CD8-positive, alpha-beta memory T cell (primary cell): ENCODE measurements at regions not wholly inside any gene's neighbourhood (a gene's known extent, or its start where the extent isn't known, plus 50 kb on each side); places are given as distances from the start of the nearest gene placed in this dataset.

ENCODE experiments used
- CTCF ChIA-PET: fragments of 350-600 bp; sonication (Branson Sonifier 250); formaldehyde crosslinking; loops from one replicate; lab custom pipeline; 2021; ENCODE audit warnings: antibody characterized with exemption; lab: Charles Lee
- POLR2A ChIA-PET: fragments of 350-600 bp; sonication (Branson Sonifier 250); formaldehyde crosslinking; loops from one replicate; lab custom pipeline; 2021; ENCODE audit warnings: antibody characterized with exemption; lab: Charles Lee
- DNase-seq, 5 donors: peaks; one replicate each; pipeline versions ENCODE4 v3.0.0 to v3.0.0-alpha.2; 2020 to 2022; ENCODE audit warnings: mixed read lengths in 1 of 5
- H3K27ac ChIP-seq: one replicate; pipeline ENCODE4 v1.7.0; 2013; ENCODE audit warnings: low read depth, mild to moderate bottlenecking, low read length, moderate library complexity
- H3K27me3 ChIP-seq: 2 replicates; pipeline ENCODE4 v1.7.0; 2013; ENCODE audit warnings: low read length, mild to moderate bottlenecking; ENCODE audit not compliant: insufficient read depth, poor library complexity, severe bottlenecking
- H3K36me3 ChIP-seq: 2 replicates; pipeline ENCODE4 v1.7.0; 2013; ENCODE audit warnings: mild to moderate bottlenecking, low read length, moderate library complexity; ENCODE audit not compliant: insufficient read depth
- H3K4me1 ChIP-seq: 2 replicates; pipeline ENCODE4 v1.7.0; 2013; ENCODE audit warnings: mild to moderate bottlenecking, low read length, moderate library complexity; ENCODE audit not compliant: insufficient read depth
- H3K4me3 ChIP-seq: 2 replicates; pipeline ENCODE4 v1.7.0; 2013; ENCODE audit warnings: mild to moderate bottlenecking, low read length
- H3K9me3 ChIP-seq: 2 replicates; pipeline ENCODE4 v1.7.0; 2013; ENCODE audit warnings: mild to moderate bottlenecking, low read length
- H3K27ac Mint-ChIP-seq, 8 donors: one replicate each; pipeline ENCODE4 v1.8.0; 2020 to 2021; ENCODE audit warnings: mixed read lengths in 8 of 8, mild to moderate bottlenecking in 6 of 8, inconsistent platforms in 3 of 8, moderate library complexity in 3 of 8
- H3K27me3 Mint-ChIP-seq, 2 donors: one replicate each; pipeline ENCODE4 v1.8.0; 2020 to 2021; ENCODE audit warnings: mixed read lengths in 2 of 2, mild to moderate bottlenecking in 1 of 2, moderate library complexity in 1 of 2
- H3K36me3 Mint-ChIP-seq, 3 donors: one replicate each; pipeline ENCODE4 v1.8.0; 2020 to 2021; ENCODE audit warnings: mixed read lengths in 3 of 3, inconsistent platforms in 1 of 3, mild to moderate bottlenecking in 1 of 3
- H3K4me1 Mint-ChIP-seq, 3 donors: one replicate each; pipeline ENCODE4 v1.8.0; 2020 to 2021; ENCODE audit warnings: mixed read lengths in 3 of 3, inconsistent platforms in 1 of 3, mild to moderate bottlenecking in 1 of 3
- H3K4me3 Mint-ChIP-seq, 7 donors: one replicate each; pipeline ENCODE4 v1.8.0; 2020 to 2021; ENCODE audit warnings: mixed read lengths in 7 of 7, mild to moderate bottlenecking in 6 of 7, moderate library complexity in 4 of 7, inconsistent platforms in 2 of 7
- H3K9me3 Mint-ChIP-seq, 5 donors: one replicate each; pipeline ENCODE4 v1.8.0; 2020 to 2022; ENCODE audit warnings: mixed read lengths in 5 of 5, mild to moderate bottlenecking in 3 of 5, moderate library complexity in 2 of 5, inconsistent platforms in 1 of 5

DNA sequence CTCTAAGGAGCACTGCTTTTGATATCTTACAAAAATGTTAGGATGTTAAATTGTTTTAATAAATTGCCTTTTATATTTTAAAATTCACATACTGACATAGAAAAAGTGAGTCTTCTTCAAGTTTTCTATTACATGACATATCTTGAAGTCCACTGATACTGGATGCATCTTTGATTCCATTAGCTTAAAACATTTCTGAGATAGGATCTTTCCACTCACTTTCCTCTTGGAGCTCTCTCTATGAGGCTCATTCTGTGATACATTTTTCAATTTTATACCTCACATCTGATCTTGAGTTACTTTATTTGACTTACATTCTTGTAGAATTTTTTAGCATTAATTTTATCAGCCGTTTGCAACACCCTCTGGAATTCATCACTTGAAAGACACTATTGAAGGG lies 86.8 kb upstream of the NOL4 start:
- Histone ChIP-seq H3K4me3 (no peak overlapping the region), H3K4me1 (no peaks in the 10 kb centered on the region), H3K27ac (no peak overlapping the region), H3K36me3 (no peaks in the 10 kb centered on the region), H3K27me3 (no peaks in the 10 kb centered on the region), H3K9me3 (no peaks in the 10 kb centered on the region)
- POLR2A ChIA-PET, result no interaction called here
- DNase-seq, result no peak
- no peak overlapping the region for H3K4me3 Mint-ChIP-seq
- H3K27ac Mint-ChIP-seq, result no peak overlapping the region
- CTCF ChIA-PET, result no interaction called here
- no peaks in the 10 kb centered on the region for H3K36me3 Mint-ChIP-seq
- no peaks in the 10 kb centered on the region for H3K4me1 Mint-ChIP-seq
- H3K9me3 Mint-ChIP-seq, result peaks cover 8 to 23% (median 12%) of the 10 kb centered on the region in 5 donors
- H3K27me3 Mint-ChIP-seq, result peaks cover 0 to 2% of the 10 kb centered on the region in 2 donors

GRCh38 chr18:34314847-34315246 lies 90.1 kb upstream of the NOL4 start:
- H3K36me3 ChIP-seq, result no peaks in the 10 kb centered on the region
- CTCF ChIA-PET, result no interaction called here
- no peak overlapping the region for H3K27ac ChIP-seq
- Mint-ChIP-seq H3K4me3 (no peak overlapping the region), H3K27ac (no peak overlapping the region), H3K9me3 (peaks cover 4 to 21% (median 9%) of the 10 kb centered on the region in 5 donors), H3K36me3 (no peaks in the 10 kb centered on the region), H3K4me1 (no peaks in the 10 kb centered on the region), H3K27me3 (peaks cover 0 to 3% of the 10 kb centered on the region in 2 donors)
- no peak for DNase-seq
- no peak overlapping the region for H3K4me3 ChIP-seq
- H3K9me3 ChIP-seq, result no peaks in the 10 kb centered on the region
- no peaks in the 10 kb centered on the region for H3K27me3 ChIP-seq
- H3K4me1 ChIP-seq, result no peaks in the 10 kb centered on the region
- POLR2A ChIA-PET, result no interaction called here

GRCh38 chr18:34315591-34316352 lies 91.1 kb upstream of the NOL4 start:
- Histone ChIP-seq H3K4me1 (no peaks in the 10 kb centered on the region), H3K4me3 (no peak overlapping the region), H3K9me3 (no peaks in the 10 kb centered on the region), H3K36me3 (no peaks in the 10 kb centered on the region), H3K27me3 (no peaks in the 10 kb centered on the region), H3K27ac (no peak overlapping the region)
- Mint-ChIP-seq H3K27ac (no peak overlapping the region), H3K4me3 (no peak overlapping the region), H3K27me3 (peaks cover 0 to 3% of the 10 kb centered on the region in 2 donors), H3K36me3 (no peaks in the 10 kb centered on the region), H3K4me1 (no peaks in the 10 kb centered on the region), H3K9me3 (peaks cover 4 to 21% (median 9%) of the 10 kb centered on the region in 5 donors)
- ChIA-PET CTCF (no interaction called here), POLR2A (no interaction called here)
- DNase-seq, result no peak

- no peaks in the 10 kb centered on the region for H3K9me3 ChIP-seq
- Mint-ChIP-seq H3K9me3 (peaks cover 4 to 16% (median 9%) of the 10 kb centered on the region in 5 donors), H3K27ac (no peak overlapping the region), H3K27me3 (peaks cover 0 to 3% of the 10 kb centered on the region in 2 donors), H3K4me3 (no peak overlapping the region), H3K36me3 (no peaks in the 10 kb centered on the region), H3K4me1 (no peaks in the 10 kb centered on the region)
- ChIA-PET CTCF (no interaction called here), POLR2A (no interaction called here)
- H3K4me3 ChIP-seq, result no peak overlapping the region
- no peaks in the 10 kb centered on the region for H3K27me3 ChIP-seq
- DNase-seq, result no peak
- H3K4me1 ChIP-seq, result no peaks in the 10 kb centered on the region
- H3K36me3 ChIP-seq, result no peaks in the 10 kb centered on the region
- H3K27ac ChIP-seq, result no peak overlapping the region
These were observed 95.6 kb upstream of the NOL4 start for GRCh38 chr18:34320267-34320666.

- Histone ChIP-seq H3K27ac (no peak overlapping the region), H3K4me3 (no peak overlapping the region), H3K9me3 (no peaks in the 10 kb centered on the region), H3K36me3 (no peaks in the 10 kb centered on the region), H3K27me3 (no peaks in the 10 kb centered on the region), H3K4me1 (no peaks in the 10 kb centered on the region)
- peaks cover 0 to 2% of the 10 kb centered on the region in 2 donors for H3K27me3 Mint-ChIP-seq
- H3K4me3 Mint-ChIP-seq, result no peak overlapping the region
- H3K36me3 Mint-ChIP-seq, result no peaks in the 10 kb centered on the region
- peaks cover 4 to 21% (median 14%) of the 10 kb centered on the region in 5 donors for H3K9me3 Mint-ChIP-seq
- no peaks in the 10 kb centered on the region for H3K4me1 Mint-ChIP-seq
- CTCF ChIA-PET, result no interaction called here
- POLR2A ChIA-PET, result interaction anchor here (0.5 kb wide), 1 partner anchor 79 kb away, joined by 9 read pairs; no protein-coding TSS in a partner anchor
- H3K27ac Mint-ChIP-seq, result no peak overlapping the region
- no peak for DNase-seq
These were observed 96.4 kb upstream of the NOL4 start for GRCh38 chr18:34321066-34321465.

DNA sequence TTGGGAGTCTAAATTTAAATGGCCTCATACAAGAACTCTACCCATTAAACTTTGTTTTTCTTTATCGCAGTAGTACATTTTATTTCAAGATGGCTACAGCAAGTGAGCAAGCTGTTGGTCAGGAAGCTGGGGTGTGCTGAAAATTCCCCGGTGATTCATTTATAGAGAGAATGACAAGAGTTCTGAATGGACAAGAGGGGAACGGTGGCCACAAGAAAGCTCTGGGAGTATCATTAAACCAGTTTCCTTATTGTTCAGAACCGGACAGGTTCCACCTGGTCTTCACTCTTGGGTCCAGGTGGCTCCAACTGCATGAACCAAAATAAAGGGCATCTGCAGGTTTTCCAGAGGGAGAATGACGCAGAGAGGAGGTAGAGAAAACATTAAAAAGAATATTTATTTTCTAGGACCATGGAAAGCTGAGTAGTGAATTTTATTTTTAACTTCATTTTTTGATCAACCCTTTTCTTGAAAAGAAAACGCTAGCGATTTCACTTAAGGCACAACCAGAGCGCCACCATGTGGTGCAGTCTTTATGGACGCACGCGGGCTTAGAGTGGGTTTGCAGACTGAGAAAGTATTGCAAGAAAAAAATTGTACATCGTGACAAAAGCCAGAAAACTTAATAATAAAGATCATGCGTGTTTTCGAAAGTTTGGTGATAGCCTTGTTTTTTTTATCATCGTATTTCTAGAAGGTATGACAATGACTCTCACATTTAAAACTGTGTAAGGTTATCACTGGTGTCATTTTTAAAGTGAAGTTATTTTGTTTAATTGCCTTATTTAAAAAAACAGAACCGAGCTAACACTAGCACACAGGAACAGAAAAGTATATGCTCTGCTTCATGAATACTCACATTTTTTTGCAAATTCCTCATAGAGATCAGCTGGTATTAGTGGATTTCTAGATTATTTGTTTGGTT lies 97.9 kb upstream of the NOL4 start:
- CTCF ChIA-PET, result no interaction called here

DNA sequence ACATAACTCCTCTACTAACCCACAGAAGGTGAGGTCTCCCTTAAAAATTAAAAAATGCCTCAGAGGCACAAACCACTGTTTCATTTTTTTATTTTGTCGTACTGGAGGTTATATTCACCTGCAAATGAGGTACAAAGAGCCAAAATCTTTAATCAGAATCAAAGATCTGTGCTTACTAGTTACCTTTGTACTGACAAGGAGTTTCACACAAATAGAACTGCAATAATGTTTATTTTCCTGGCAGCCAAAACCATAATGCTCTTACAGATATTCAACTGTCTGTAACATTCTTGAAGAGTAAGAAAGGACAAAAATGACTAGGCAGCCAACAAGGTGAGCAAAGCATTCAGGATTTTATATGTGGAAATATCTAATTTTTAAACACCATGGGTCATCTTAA lies 105.1 kb upstream of the NOL4 start:
- H3K9me3 ChIP-seq, result no peaks in the 10 kb centered on the region
- H3K4me3 Mint-ChIP-seq, result no peak overlapping the region
- peaks cover 3 to 23% (median 18%) of the 10 kb centered on the region in 5 donors for H3K9me3 Mint-ChIP-seq
- H3K4me3 ChIP-seq, result no peak overlapping the region
- H3K4me1 ChIP-seq, result no peaks in the 10 kb centered on the region
- no peaks in the 10 kb centered on the region for H3K27me3 ChIP-seq
- H3K4me1 Mint-ChIP-seq, result no peaks in the 10 kb centered on the region
- H3K27me3 Mint-ChIP-seq, result no peaks in the 10 kb centered on the region
- no peak overlapping the region for H3K27ac ChIP-seq
- DNase-seq, result no peak
- H3K36me3 ChIP-seq, result no peaks in the 10 kb centered on the region
- POLR2A ChIA-PET, result no interaction called here
- no peaks in the 10 kb centered on the region for H3K36me3 Mint-ChIP-seq
- H3K27ac Mint-ChIP-seq, result no peak overlapping the region
- CTCF ChIA-PET, result no interaction called here

More for the DNA sequence above, 97.9 kb upstream of the NOL4 start:
- H3K9me3 Mint-ChIP-seq, result peaks cover 5 to 30% (median 16%) of the 10 kb centered on the region in 5 donors
- Histone ChIP-seq H3K27me3 (no peaks in the 10 kb centered on the region), H3K9me3 (no peaks in the 10 kb centered on the region), H3K36me3 (no peaks in the 10 kb centered on the region), H3K27ac (no peak overlapping the region), H3K4me1 (no peaks in the 10 kb centered on the region), H3K4me3 (no peak overlapping the region)
- no peak for DNase-seq
- no peaks in the 10 kb centered on the region for H3K4me1 Mint-ChIP-seq
- no peak overlapping the region for H3K27ac Mint-ChIP-seq
- POLR2A ChIA-PET, result no interaction called here
- H3K4me3 Mint-ChIP-seq, result no peak overlapping the region
- H3K27me3 Mint-ChIP-seq, result no peaks in the 10 kb centered on the region
- no peaks in the 10 kb centered on the region for H3K36me3 Mint-ChIP-seq

DNA sequence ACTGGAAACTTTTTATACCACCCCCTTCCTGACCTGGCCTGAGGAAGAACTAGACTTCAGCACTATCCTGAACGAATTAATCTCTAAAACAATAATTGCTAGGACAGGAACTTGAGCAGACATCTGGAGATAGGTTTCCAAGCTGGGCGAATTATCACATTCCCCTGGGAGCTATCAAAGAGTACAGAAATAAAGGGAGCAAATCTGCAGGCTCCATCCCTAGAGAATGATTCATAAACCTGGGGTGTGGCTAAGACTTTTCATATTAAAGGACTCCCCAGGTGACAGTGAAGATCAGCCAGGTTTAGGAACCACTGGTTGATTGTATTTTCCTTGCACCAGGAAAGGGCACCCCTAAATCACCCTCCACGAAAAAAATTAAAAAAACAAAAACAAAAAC lies 105.6 kb upstream of the NOL4 start:
- Mint-ChIP-seq H3K27ac (no peak overlapping the region), H3K9me3 (peaks cover 3 to 23% (median 18%) of the 10 kb centered on the region in 5 donors), H3K4me1 (no peaks in the 10 kb centered on the region), H3K4me3 (no peak overlapping the region), H3K27me3 (no peaks in the 10 kb centered on the region), H3K36me3 (no peaks in the 10 kb centered on the region)
- Histone ChIP-seq H3K36me3 (no peaks in the 10 kb centered on the region), H3K27ac (no peak overlapping the region), H3K4me3 (no peak overlapping the region), H3K9me3 (no peaks in the 10 kb centered on the region), H3K27me3 (no peaks in the 10 kb centered on the region), H3K4me1 (no peaks in the 10 kb centered on the region)
- ChIA-PET POLR2A (no interaction called here), CTCF (no interaction called here)
- DNase-seq, result no peak
